ENCODE measurements at regions not wholly inside any gene's neighbourhood (a gene's known extent, or its start where the extent isn't known, plus 50 kb on each side); places are given as distances from the start of the nearest gene placed in this dataset.

DNA sequence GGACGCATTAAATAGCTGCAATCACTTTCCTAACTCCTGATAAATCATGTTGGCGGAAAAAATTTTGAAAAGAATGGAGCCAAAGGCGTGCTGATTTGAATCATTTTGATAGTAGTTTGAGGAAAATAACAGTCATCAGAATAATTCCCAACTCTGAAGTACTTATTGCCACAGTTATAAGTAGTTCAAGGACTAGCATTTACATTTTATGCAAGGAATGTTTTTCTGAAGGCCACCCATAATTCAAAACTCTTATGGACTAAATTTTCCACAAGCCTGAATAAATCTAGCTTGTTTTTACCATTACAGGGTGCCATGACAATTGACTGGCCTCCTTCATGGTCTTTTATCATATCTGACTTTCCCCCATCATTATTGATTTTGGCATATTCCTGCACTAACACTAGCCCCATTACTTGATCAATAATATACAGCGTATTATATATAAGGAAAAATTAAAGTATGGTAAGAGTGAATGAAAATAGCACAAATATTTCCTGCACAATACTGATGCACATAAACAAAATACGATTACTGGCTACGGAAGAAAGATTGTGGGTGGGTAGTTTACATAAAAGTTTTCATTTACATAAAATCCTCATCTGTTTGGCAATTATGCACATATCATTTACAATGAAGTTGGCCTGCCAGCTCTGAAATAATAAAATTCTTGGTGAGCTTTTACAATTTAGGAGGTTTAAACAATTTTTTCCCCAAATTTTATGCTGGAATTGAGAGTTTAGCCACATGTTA, 334.6 kb downstream of the ARL6IP6 start:
- TF ChIP-seq EP300 (IDR thresholded peaks at IDR 0.05): no peak
- TF ChIP-seq, protein P1, sequence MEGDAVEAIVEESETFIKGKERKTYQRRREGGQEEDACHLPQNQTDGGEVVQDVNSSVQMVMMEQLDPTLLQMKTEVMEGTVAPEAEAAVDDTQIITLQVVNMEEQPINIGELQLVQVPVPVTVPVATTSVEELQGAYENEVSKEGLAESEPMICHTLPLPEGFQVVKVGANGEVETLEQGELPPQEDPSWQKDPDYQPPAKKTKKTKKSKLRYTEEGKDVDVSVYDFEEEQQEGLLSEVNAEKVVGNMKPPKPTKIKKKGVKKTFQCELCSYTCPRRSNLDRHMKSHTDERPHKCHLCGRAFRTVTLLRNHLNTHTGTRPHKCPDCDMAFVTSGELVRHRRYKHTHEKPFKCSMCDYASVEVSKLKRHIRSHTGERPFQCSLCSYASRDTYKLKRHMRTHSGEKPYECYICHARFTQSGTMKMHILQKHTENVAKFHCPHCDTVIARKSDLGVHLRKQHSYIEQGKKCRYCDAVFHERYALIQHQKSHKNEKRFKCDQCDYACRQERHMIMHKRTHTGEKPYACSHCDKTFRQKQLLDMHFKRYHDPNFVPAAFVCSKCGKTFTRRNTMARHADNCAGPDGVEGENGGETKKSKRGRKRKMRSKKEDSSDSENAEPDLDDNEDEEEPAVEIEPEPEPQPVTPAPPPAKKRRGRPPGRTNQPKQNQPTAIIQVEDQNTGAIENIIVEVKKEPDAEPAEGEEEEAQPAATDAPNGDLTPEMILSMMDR (IDR thresholded peaks at IDR 0.05): no peak
